Keratinocyte (primary cell): ENCODE measurements at regions not wholly inside any gene's neighbourhood (a gene's known extent, or its start where the extent isn't known, plus 50 kb on each side); places are given as distances from the start of the nearest gene placed in this dataset.

ENCODE experiments used
- CTCF ChIP-seq, 3 experiments: IDR thresholded peaks in 1 of 3; conservative IDR thresholded peaks in 1 of 3; optimal IDR thresholded peaks in 1 of 3; 2 replicates in 2 of 3; 3 replicates in 1 of 3; pipeline versions ENCODE3 to v1.5.1; 2011; ENCODE audit warnings: low read length in 3 of 3, mild to moderate bottlenecking in 3 of 3, moderate library complexity in 2 of 3, control low read depth in 1 of 3, inconsistent platforms in 1 of 3; ENCODE audit not compliant: insufficient read depth in 2 of 3; ENCODE audit errors: extremely low read depth in 1 of 3
- EZH2 ChIP-seq: IDR thresholded peaks from one replicate; pipeline ENCODE4 v1.6.1; 2012; ENCODE audit warnings: inconsistent platforms, mild to moderate bottlenecking, low read length, moderate library complexity

- TF ChIP-seq CTCF (optimal IDR thresholded peaks at IDR 0.05 in 1 of 3, IDR thresholded peaks at IDR 0.05 in 1 of 3, conservative IDR thresholded peaks at IDR 0.05 in 1 of 3; ENCODE audit: extremely low read depth in 1 of 3, insufficient read depth in 2 of 3, low read length in 3 of 3), result no peak
- TF ChIP-seq EZH2, result no peak
These were observed 90.5 kb downstream of the TNFRSF13B start for GRCh38 chr17:16881239-16881924.
